HuH-7.5 (cell line): ENCODE measurements at regions not wholly inside any gene's neighbourhood (a gene's known extent, or its start where the extent isn't known, plus 50 kb on each side); places are given as distances from the start of the nearest gene placed in this dataset.

Experiments used
- DNase-seq: peaks from one replicate; pipeline ENCODE4 v3.0.0; 2011; ENCODE audit warnings: low spot score

DNA sequence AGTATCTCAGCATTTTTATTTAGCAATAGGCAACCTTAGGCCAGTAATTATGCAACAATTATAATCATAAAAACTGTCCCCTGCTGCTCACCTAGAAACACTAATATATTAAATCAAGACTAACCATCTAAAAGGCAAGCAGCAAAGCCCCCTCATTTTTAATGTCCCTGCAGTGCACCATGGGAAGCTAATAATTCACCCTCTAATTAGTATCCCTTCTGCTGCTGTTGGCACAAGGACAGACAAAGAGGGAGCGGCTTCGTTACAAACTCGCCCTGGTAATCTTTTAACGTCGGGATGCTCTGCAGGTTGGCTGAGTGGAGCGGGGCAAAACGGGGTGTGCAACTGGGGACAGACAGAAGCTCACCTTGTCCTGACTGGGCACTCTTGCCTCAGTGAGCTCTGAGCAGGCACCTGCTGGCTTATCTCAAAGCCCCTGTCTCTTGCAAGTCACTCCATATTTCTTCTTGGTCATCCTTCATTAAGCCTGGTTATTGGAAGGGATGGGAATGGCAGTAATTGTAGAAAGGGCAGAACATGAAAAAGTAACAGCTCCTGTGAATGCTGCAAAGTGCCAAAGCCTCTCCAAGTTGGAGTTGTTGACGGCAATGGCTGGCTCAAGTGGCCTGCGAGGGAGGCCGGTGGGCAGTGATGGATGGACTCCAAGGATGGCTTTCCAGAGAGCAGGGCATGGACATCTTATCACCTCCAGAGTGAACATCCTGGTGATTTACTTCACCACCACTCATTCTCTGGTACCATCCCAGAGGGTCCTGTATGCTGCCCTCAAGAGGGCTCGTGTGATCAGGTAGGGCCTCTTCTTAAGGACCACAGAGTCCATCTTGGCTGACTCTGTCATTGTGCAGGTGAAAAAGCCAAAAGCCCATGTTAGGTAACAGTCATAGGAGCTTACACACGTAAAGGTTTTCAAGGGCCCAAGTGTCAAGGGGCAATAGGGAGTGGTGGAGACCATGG lies 219.6 kb upstream of the N4BP1 start:
- no peak for DNase-seq

- DNase-seq, result no peak
Measured at GRCh38 chr16:48824271-48824670, 214.3 kb upstream of the N4BP1 start.

- DNase-seq, result no peak
Measured at GRCh38 chr16:48822431-48822830, 212.5 kb upstream of the N4BP1 start.

- no peak for DNase-seq
Measured at GRCh38 chr16:48820379-48820778, 210.4 kb upstream of the N4BP1 start.

DNA sequence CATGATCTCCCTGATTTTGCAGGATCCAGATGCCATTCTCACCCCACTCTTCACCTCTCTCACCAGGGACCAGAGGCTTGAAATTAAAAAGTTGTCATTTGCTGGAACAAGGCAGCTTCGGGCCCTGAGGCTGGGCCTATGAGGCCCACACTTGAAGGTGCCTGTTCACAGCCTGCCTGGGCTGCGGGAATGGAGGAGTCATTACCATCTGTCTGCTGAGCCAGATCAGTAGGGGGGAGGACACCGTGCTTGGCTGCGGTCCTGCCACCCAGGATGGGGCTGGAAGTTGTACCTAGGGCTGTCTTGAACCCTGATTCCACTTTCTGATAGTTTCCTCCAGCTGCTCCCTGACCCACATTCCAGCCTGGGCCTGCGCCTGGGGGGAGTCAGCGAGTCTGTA lies 208.3 kb upstream of the N4BP1 start:
- no peak for DNase-seq

- DNase-seq, result no peak
Measured at GRCh38 chr16:48817032-48817431, 207.1 kb upstream of the N4BP1 start.

- DNase-seq, result no peak
Measured at GRCh38 chr16:48816393-48816792, 206.4 kb upstream of the N4BP1 start.

DNA sequence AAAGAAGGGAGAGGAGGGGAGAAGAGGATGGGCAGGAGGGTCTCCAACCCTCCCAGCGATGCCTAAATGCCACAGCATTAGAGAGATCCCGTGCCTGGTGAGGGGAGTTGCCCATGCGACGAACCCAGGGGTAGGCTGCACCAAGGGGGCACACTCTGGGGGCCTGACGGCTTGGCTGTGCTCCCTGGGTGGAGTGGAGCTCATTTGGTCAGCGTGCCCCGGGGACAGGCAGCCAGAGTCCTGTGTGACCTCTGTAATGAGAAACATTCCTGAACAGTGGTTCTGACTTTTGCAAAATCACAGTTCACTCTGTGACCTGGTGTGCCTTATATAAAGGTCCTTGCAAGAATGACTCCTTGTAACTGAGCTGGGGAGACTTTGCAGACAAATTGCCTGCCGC lies 205.0 kb upstream of the N4BP1 start:
- DNase-seq, result no peak

- no peak for DNase-seq
Measured at GRCh38 chr16:48813485-48813884, 203.5 kb upstream of the N4BP1 start.

DNA sequence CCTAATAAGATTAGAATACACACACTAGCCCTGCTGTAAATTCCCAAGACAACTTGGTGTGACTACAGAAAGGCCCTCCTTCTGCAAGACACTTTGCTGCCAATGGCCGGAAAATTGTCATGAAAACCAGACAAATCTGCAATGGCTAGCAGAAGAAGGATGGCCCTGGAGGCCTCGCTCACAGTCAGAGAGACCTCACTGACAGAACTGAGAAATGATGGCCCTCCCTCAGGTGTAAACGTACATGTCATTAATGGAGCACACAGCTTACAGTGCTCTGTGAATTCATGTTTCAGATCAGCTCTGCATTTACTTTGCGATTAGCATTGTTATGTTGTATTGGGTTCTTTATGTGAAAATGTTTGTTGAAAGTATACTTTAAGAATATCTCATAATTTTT lies 202.9 kb upstream of the N4BP1 start:
- no peak for DNase-seq

DNA sequence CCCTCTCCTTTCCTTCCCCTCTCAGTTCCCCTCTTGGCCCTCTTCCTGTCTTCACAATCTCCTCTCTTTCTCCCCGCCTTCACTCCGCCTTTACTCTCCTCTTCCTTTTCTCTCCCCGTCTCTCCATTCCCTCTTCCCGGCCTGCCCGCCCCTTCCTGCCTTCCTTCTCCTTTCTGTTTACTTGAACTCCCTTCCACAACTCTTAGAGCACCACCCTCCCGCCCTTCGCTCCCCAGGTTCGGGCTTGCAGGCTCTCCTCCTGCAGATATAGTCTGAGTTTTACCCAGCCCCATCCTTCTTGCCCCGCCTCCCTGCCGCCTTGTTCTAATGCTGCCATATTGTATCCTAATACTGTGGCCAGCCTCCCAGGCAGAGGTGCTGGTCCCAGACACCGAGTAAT lies 201.5 kb upstream of the N4BP1 start:
- DNase-seq, result no peak

DNA sequence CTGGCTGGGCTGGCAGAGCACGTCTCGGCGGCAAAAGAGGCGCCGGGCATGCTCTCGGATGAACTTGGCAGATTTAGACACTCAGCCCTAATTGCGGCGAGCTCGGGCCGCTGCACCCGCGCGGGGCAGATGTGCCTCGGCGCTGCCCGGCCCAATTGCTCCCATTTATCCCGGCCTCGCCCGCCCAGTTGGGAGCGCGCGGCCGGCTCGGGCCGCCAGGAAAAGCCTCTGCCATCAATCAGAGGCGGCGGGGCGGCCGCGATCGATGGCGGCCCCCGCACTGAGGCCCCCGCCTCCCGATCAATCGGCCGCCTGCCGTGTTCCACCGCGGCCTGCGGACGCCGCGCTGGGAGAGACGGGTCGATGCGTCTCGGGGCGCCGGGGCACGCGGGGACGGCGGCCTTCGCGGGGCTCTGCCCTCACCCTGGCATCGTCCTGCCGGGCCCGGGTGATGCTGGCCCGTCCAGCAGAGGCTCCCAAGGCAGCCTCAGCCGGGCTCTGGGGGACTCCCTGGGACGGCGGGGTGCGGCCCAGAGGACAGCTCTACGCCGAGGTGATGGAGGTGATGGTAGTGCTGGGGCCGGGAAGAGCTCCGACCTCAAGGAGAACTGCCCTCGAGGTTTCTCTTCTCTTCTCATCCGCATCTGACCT lies 200.9 kb upstream of the N4BP1 start:
- no peak for DNase-seq

GRCh38 chr16:48810436-48810802 lies 200.4 kb upstream of the N4BP1 start:
- no peak for DNase-seq

DNA sequence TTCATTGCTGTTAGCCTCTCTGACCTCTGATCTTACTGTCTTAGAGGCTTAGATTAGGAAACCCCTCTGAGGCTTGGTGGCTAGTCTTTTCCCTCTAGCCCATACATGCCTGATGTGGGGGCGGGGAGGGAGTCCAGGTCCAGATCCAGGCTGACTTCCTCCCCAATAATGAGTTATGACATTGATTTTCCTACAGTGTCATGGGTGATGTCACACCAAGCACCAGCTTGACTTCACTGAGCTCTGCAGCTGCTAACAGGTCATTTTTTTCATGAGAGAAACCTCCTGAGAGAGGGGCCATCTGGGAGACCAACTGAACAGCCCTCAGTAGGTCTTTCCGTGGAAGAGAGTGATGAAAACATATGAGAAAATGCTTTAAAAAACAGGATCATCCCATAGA lies 180.2 kb upstream of the N4BP1 start:
- DNase-seq, result no peak

DNA sequence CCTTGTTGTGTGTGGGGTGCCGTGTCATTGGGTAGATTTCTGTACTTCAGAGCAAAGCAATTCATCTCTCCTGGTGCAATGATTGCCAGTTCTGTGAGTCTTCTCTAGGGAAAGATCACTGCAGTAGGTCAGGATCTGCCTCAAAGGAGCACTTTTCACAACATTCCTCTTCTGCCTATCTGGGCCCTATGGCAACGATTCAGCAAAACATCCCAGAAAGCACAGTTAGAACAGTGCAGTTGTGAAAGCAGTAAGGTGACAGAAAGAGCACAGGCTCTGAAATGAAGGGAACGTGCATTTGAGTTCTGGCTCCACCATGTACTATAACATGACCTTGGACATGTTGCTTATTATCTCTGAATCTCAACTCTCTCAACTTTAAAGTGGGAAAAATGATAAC lies 178.5 kb upstream of the N4BP1 start:
- no peak for DNase-seq

DNA sequence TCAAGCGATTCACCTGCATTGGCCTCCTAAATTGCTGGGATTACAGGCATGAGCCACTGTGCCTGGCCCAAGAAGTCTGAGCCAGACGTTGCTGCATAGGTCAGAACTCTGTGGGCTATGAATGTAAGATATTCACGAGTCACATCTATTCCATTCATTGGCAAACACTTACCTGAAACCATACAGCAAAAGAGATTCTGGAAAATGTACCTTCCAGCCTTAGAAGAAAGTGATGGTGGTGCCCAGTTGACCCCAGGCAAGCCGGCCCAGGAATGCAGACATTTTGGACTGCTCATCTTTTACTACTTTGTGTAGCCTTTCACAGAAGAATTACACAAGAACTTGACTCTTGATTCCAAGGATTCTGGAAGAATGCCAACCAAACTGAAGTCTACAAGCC lies 135.6 kb upstream of the N4BP1 start:
- no peak for DNase-seq

- DNase-seq, result no peak
Measured at GRCh38 chr16:48740964-48741363, 131.0 kb upstream of the N4BP1 start.

DNA sequence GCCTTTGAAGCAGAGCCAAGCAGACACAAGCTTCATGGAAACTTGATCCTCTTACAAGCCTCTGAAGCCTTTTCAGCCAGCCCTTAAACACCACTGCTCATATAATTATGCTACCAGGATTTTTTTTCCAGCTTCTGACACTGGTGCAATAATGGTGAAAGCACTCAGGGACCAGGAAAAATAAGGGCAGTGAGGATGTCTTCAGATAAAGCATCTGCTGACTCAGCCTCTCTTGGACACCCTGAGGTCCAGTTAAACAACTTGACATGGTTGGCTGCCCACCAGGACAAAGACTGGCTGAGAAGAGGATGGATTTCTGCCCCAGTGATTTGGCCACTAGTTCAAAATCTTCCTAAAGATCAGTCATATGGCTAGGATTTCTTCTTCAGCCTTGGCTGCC lies 124.2 kb upstream of the N4BP1 start:
- DNase-seq, result no peak

DNA sequence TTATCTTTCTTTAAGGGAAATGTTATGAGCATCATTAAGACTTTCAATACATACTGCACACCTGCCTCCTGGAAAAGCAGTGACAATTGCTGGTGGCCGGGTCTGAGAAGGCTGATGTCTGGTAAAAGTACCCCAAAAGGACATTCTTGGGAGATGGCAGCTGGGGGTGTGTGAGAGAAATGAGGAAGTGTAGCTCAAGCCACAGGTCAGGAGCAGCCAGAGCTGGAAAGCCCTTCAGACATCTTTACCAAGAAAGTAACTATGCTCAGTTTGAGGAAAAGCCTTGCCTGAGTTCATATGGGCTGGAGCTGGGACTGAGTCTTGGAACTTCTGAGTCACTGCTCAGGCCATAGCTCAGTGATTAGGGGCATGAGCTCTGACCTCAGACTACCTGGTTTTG lies 94.7 kb upstream of the N4BP1 start:
- DNase-seq, result no peak

- DNase-seq, result peak; percentile 55
Measured at GRCh38 chr16:48687421-48688038, 77.5 kb upstream of the N4BP1 start.

- DNase-seq, result no peak
Measured at GRCh38 chr16:48684148-48684547, 74.2 kb upstream of the N4BP1 start.

GRCh38 chr16:48682971-48683370 lies 73.0 kb upstream of the N4BP1 start:
- no peak for DNase-seq

DNA sequence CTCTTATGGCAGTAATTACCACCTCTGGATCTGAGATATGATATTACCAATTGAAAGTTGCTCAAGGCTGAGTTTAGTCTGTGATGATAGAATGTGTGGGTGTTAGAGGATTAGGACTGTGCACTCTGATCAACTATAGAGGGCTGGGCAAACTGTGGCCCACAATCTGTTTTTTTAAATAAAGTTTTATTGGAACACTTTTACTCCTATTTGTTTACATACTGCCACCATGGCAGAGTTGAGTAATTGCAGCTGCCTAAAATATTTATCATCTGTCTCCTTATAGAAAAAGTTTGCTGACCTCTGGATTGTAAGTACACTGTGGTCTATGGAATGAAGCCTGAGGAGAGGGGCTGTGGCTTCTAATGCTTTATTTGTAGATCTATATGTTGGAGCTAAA lies 71.5 kb upstream of the N4BP1 start:
- DNase-seq, result no peak
